AG10803 (cell line): ENCODE measurements at regions not wholly inside any gene's neighbourhood (a gene's known extent, or its start where the extent isn't known, plus 50 kb on each side); places are given as distances from the start of the nearest gene placed in this dataset.
A peak's percentile ranks its signal among the peaks of the same experiment; 100 is the strongest.

Source experiments
- DNase-seq: peaks from one replicate; pipeline ENCODE4 v3.0.0; 2010; ENCODE audit warnings: low read depth
- H3K4me3 ChIP-seq: 2 replicates; pipeline ENCODE4 v1.5.1; 2011; ENCODE audit warnings: mild to moderate bottlenecking, low read length, control low read depth
- CTCF ChIP-seq: conservative IDR thresholded peaks from 2 replicates; pipeline ENCODE4 v1.5.1; 2011; ENCODE audit warnings: mild to moderate bottlenecking, low read length, control low read depth, inconsistent platforms

- TF ChIP-seq CTCF, result no peak
- no peak overlapping the region for H3K4me3 ChIP-seq
- DNase-seq, result no peak
Measured at GRCh38 chr3:146914409-146914808, 309.3 kb upstream of the PLSCR5 start.

GRCh38 chr3:146912241-146913015 is 307.3 kb upstream of the PLSCR5 start:
- DNase-seq, result peak; percentile 60
- TF ChIP-seq CTCF, result no peak
- H3K4me3 ChIP-seq, result no peak overlapping the region

GRCh38 chr3:146903927-146904326 is 298.8 kb upstream of the PLSCR5 start:
- DNase-seq, result peak; percentile 12
- TF ChIP-seq CTCF, result no peak
- no peak overlapping the region for H3K4me3 ChIP-seq

GRCh38 chr3:146899171-146899570 is 294.0 kb upstream of the PLSCR5 start:
- no peak for DNase-seq
- TF ChIP-seq CTCF, result no peak
- H3K4me3 ChIP-seq, result no peak overlapping the region

GRCh38 chr3:146896711-146897110 is 291.6 kb upstream of the PLSCR5 start:
- no peak for DNase-seq
- no peak overlapping the region for H3K4me3 ChIP-seq
- TF ChIP-seq CTCF, result no peak

GRCh38 chr3:146895026-146895749 is 290.0 kb upstream of the PLSCR5 start:
- peak; percentile 96 for DNase-seq
- no peak overlapping the region for H3K4me3 ChIP-seq
- TF ChIP-seq CTCF, result no peak

- no peak overlapping the region for H3K4me3 ChIP-seq
- no peak for TF ChIP-seq CTCF
- DNase-seq, result peak; percentile 27
Measured at GRCh38 chr3:146894406-146894805, 289.3 kb upstream of the PLSCR5 start.
